ENCODE measurements at regions not wholly inside any gene's neighbourhood (a gene's known extent, or its start where the extent isn't known, plus 50 kb on each side); places are given as distances from the start of the nearest gene placed in this dataset.

GRCh38 chr7:46318276-46318675 is 397.2 kb upstream of the IGFBP3 start:
- Histone ChIP-seq H3K27me3 (ENCODE audit: insufficient read depth, low read depth) (no peaks in the 10 kb centered on the region), H3K27ac (no peak overlapping the region)
- no peak for TF ChIP-seq CTCF (conservative IDR thresholded peaks at IDR 0.05; ENCODE audit: low read depth, low read length)

GRCh38 chr7:46317256-46317655 is 396.2 kb upstream of the IGFBP3 start:
- Histone ChIP-seq H3K27me3 (ENCODE audit: insufficient read depth, low read depth) (no peaks in the 10 kb centered on the region), H3K27ac (no peak overlapping the region), H3K4me2 (no peak overlapping the region), H3K36me3 (ENCODE audit: insufficient read depth) (no peaks in the 10 kb centered on the region), H3K79me2 (ENCODE audit: insufficient read depth, low read depth) (no peaks in the 10 kb centered on the region), H3K9ac (no peak overlapping the region), H2AFZ (ENCODE audit: low read depth) (no peak overlapping the region), H3K4me3 (IDR thresholded peaks at IDR 0.05; ENCODE audit: insufficient read depth, low read depth, low read length) (no peak overlapping the region), H3K4me1 (ENCODE audit: low read depth, poor library complexity, severe bottlenecking) (no peaks in the 10 kb centered on the region), H4K20me1 (ENCODE audit: insufficient read depth) (no peaks in the 10 kb centered on the region)
- TF ChIP-seq CTCF (conservative IDR thresholded peaks at IDR 0.05; ENCODE audit: low read depth, low read length): no peak

More at GRCh38 chr7:46318276-46318675, 397.2 kb upstream of the IGFBP3 start:
- Histone ChIP-seq H3K36me3 (ENCODE audit: insufficient read depth) (no peaks in the 10 kb centered on the region), H2AFZ (ENCODE audit: low read depth) (no peak overlapping the region), H4K20me1 (ENCODE audit: insufficient read depth) (no peaks in the 10 kb centered on the region), H3K79me2 (ENCODE audit: insufficient read depth, low read depth) (no peaks in the 10 kb centered on the region), H3K4me1 (ENCODE audit: low read depth, poor library complexity, severe bottlenecking) (no peaks in the 10 kb centered on the region), H3K4me3 (IDR thresholded peaks at IDR 0.05; ENCODE audit: insufficient read depth, low read depth, low read length) (no peak overlapping the region), H3K9ac (no peak overlapping the region), H3K4me2 (no peak overlapping the region)

- no peaks in the 10 kb centered on the region for H4K20me1 ChIP-seq (ENCODE audit: insufficient read depth)
- no peaks in the 10 kb centered on the region for H3K36me3 ChIP-seq (ENCODE audit: insufficient read depth)
- H3K79me2 ChIP-seq (ENCODE audit: insufficient read depth, low read depth): no peaks in the 10 kb centered on the region
- no peak overlapping the region for H3K4me3 ChIP-seq (IDR thresholded peaks at IDR 0.05; ENCODE audit: insufficient read depth, low read depth, low read length)
- H3K27me3 ChIP-seq (ENCODE audit: insufficient read depth, low read depth): no peaks in the 10 kb centered on the region
- H2AFZ ChIP-seq (ENCODE audit: low read depth): no peak overlapping the region
- H3K4me1 ChIP-seq (ENCODE audit: low read depth, poor library complexity, severe bottlenecking): no peaks in the 10 kb centered on the region
- H3K9ac ChIP-seq: no peak overlapping the region
- no peak overlapping the region for H3K27ac ChIP-seq
- no peak overlapping the region for H3K4me2 ChIP-seq
- no peak for TF ChIP-seq CTCF (conservative IDR thresholded peaks at IDR 0.05; ENCODE audit: low read depth, low read length)
Observed at GRCh38 chr7:46315891-46316290, 394.8 kb upstream of the IGFBP3 start.

- H3K27ac ChIP-seq: no peak overlapping the region
Observed at GRCh38 chr7:46301677-46302076, 380.6 kb upstream of the IGFBP3 start.

More at GRCh38 chr7:46301677-46302076, 380.6 kb upstream of the IGFBP3 start:
- no peaks in the 10 kb centered on the region for H3K27me3 ChIP-seq (ENCODE audit: insufficient read depth, low read depth)
- H3K79me2 ChIP-seq (ENCODE audit: insufficient read depth, low read depth): no peaks in the 10 kb centered on the region
- H3K9ac ChIP-seq: no peak overlapping the region
- no peaks in the 10 kb centered on the region for H3K4me1 ChIP-seq (ENCODE audit: low read depth, poor library complexity, severe bottlenecking)
- no peak for TF ChIP-seq CTCF (conservative IDR thresholded peaks at IDR 0.05; ENCODE audit: low read depth, low read length)
- no peak overlapping the region for H2AFZ ChIP-seq (ENCODE audit: low read depth)
- no peaks in the 10 kb centered on the region for H3K36me3 ChIP-seq (ENCODE audit: insufficient read depth)
- H3K4me3 ChIP-seq (IDR thresholded peaks at IDR 0.05; ENCODE audit: insufficient read depth, low read depth, low read length): no peak overlapping the region
- no peaks in the 10 kb centered on the region for H4K20me1 ChIP-seq (ENCODE audit: insufficient read depth)
- H3K4me2 ChIP-seq: no peak overlapping the region
